ENCODE measurements at regions not wholly inside any gene's neighbourhood (a gene's known extent, or its start where the extent isn't known, plus 50 kb on each side); places are given as distances from the start of the nearest gene placed in this dataset.
"Not testable (repeated sequence)": the region's sequence is repeated elsewhere in the genome, so short reads cannot be mapped to it uniquely, and the experiment has no call there.

DNA sequence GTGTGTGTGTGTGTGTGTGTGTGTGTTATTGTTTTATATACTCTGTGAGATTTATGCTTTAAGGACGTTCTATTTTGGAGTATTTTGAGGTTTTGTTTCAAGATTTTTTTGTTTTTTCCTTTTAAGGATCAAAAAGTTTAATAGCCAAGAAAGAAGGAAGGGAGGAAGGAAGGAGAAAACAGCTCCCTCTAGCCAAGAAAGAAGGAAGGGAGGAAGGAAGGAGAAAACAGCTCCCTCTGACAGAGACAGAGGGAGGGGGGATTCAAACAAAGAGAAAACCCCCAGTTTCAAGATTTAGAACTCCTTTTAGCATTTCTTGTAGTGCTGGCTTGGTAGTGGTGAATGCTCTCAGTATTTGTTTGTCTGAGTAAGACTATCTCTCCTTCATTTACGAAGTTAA, 731.8 kb downstream of the ANKRD7 start:
- TF ChIP-seq, protein P1, sequence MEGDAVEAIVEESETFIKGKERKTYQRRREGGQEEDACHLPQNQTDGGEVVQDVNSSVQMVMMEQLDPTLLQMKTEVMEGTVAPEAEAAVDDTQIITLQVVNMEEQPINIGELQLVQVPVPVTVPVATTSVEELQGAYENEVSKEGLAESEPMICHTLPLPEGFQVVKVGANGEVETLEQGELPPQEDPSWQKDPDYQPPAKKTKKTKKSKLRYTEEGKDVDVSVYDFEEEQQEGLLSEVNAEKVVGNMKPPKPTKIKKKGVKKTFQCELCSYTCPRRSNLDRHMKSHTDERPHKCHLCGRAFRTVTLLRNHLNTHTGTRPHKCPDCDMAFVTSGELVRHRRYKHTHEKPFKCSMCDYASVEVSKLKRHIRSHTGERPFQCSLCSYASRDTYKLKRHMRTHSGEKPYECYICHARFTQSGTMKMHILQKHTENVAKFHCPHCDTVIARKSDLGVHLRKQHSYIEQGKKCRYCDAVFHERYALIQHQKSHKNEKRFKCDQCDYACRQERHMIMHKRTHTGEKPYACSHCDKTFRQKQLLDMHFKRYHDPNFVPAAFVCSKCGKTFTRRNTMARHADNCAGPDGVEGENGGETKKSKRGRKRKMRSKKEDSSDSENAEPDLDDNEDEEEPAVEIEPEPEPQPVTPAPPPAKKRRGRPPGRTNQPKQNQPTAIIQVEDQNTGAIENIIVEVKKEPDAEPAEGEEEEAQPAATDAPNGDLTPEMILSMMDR (conservative IDR thresholded peaks at IDR 0.05; ENCODE audit: low read depth in 2 of 2) = peak; percentile 52 to 57
- TF ChIP-seq EZH2 (IDR thresholded peaks at IDR 0.05; ENCODE audit: low read depth, unreplicated experiment); POLR2AphosphoS5 (IDR thresholded peaks at IDR 0.05; ENCODE audit: low read depth); EZH2phosphoT487 (IDR thresholded peaks at IDR 0.05; ENCODE audit: unreplicated experiment); REST (IDR thresholded peaks at IDR 0.05; ENCODE audit: unreplicated experiment): not testable (repeated sequence)

Data from GM23338 (cell line).